Neural crest cell (in vitro differentiated cells): ENCODE measurements at regions not wholly inside any gene's neighbourhood (a gene's known extent, or its start where the extent isn't known, plus 50 kb on each side); places are given as distances from the start of the nearest gene placed in this dataset.
"Not testable (repeated sequence)": the region's sequence is repeated elsewhere in the genome, so short reads cannot be mapped to it uniquely, and the experiment has no call there.

Source experiments
- DNase-seq: peaks from one replicate; pipeline ENCODE4 v3.0.0; 2021; ENCODE audit warnings: low read depth, mixed read lengths, low spot score
- H3K27ac Mint-ChIP-seq: one replicate; pipeline ENCODE4 v1.8.0; 2021; ENCODE audit warnings: mild to moderate bottlenecking, mixed read lengths; ENCODE audit not compliant: unreplicated experiment
- H3K27me3 Mint-ChIP-seq: 2 replicates; pipeline ENCODE4 v1.8.0; 2021; ENCODE audit warnings: low read depth, mild to moderate bottlenecking, mixed read lengths
- H3K36me3 Mint-ChIP-seq: 2 replicates; pipeline ENCODE4 v1.8.0; 2021; ENCODE audit warnings: low read depth, mild to moderate bottlenecking, mixed read lengths
- H3K4me1 Mint-ChIP-seq: 2 replicates; pipeline ENCODE4 v1.8.0; 2021; ENCODE audit warnings: mixed read lengths
- H3K4me3 Mint-ChIP-seq: one replicate; pipeline ENCODE4 v1.8.0; 2021; ENCODE audit warnings: mild to moderate bottlenecking, mixed read lengths
- H3K9me3 Mint-ChIP-seq: 2 replicates; pipeline ENCODE4 v1.8.0; 2021; ENCODE audit warnings: mixed read lengths
- TF ChIP-seq, protein P1 (sequence below): fragments of 200-600 bp; sonication (generic); conservative IDR thresholded peaks from 2 replicates; pipeline ENCODE4 v1.5.0; 2021; ENCODE audit warnings: antibody characterized with exemption, mild to moderate bottlenecking

DNA sequence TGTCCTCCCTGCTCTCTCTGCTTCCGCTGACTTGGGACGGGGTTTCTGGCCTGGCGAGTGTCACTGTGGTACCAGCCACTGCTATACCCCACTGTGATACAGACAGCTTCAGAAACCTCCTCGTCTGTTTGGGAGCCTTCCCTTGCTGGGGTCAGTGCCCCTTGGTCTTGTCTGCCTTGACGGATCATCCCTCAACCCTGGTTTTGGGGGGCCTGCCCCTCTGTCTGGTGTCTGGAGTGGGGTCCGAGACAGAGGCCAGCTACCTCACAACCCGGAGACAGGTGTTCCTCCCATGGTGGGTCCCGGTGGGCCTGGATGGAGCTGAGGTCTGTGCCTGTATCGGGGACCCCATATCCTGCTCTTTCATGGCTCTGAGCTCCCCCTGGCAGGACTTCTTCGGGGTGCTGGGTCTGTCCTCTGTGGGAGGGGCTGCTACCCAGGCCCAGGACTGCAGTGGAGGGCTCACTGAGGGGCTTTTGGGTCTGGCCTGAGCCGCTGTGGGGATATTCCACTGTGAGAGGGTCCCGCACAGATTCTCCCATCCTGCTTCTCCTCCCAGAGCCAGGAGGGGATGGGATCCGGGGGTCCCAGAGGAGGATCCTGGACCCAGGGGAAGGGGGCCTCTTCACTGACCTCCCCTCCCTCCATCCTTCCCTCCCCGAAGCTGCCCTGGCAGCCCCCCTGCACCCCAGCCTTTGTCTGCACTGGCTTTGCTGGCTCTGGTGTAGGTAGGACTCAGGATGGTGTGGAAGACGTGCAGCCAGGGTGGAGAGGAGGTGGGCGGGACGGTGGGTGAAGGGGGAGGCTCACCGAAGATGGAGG lies 365.5 kb downstream of the TMEM121 start:
- H3K4me3 Mint-ChIP-seq, result no peak overlapping the region
- peaks cover 4% of the 10 kb centered on the region for H3K36me3 Mint-ChIP-seq
- TF ChIP-seq, protein P1, sequence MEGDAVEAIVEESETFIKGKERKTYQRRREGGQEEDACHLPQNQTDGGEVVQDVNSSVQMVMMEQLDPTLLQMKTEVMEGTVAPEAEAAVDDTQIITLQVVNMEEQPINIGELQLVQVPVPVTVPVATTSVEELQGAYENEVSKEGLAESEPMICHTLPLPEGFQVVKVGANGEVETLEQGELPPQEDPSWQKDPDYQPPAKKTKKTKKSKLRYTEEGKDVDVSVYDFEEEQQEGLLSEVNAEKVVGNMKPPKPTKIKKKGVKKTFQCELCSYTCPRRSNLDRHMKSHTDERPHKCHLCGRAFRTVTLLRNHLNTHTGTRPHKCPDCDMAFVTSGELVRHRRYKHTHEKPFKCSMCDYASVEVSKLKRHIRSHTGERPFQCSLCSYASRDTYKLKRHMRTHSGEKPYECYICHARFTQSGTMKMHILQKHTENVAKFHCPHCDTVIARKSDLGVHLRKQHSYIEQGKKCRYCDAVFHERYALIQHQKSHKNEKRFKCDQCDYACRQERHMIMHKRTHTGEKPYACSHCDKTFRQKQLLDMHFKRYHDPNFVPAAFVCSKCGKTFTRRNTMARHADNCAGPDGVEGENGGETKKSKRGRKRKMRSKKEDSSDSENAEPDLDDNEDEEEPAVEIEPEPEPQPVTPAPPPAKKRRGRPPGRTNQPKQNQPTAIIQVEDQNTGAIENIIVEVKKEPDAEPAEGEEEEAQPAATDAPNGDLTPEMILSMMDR, result no peak
- no peaks in the 10 kb centered on the region for H3K4me1 Mint-ChIP-seq
- H3K27me3 Mint-ChIP-seq, result no peaks in the 10 kb centered on the region
- peaks cover 7% of the 10 kb centered on the region for H3K9me3 Mint-ChIP-seq
- no peak overlapping the region for H3K27ac Mint-ChIP-seq
- no peak for DNase-seq

DNA sequence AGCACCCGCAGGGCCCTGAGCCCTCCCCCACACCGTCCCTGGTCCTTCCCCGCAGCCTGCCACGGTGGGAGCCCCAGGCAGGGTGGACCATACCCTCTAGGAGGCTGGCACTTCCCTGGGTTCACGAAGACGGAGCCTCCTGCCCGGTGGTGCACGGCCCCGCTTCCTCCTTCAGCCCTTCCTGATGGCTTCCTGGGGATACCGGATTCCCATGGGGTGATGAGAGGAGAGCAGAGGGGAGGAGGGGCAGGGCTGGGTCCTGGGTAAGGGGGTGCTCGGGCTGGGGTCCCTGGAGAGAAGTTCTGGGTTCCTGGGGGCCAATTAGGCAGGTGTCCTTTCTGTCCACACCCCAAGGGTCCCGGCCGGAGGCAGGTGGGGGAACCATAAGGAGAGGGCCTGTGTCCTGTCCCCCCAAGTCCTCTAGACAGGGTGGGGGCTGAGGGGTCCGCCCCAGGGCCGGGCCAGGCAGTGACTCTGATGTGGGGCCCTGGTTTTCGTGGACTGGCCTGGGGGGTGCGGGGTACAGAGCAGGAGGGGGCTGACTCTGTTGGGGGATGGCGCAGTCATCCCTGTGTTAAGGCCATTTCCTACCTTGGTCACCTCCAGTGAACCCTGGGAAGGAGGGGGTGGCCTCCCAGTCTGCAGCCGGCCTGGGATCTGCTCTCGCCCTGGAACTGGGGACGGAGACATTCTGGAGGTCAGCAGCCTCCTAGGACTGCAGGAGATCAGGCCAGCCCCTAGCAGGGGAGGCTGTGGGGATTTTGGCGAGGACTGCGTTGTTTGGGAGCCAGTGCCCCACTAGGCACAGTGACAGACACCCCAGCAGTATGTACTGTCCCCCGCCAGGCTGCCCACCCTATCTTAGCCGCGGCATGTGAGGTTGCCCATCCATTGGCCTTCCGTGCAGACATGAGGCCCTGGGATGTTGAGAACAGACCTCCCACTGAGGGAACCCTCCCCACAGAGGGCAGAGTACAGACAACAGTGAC lies 366.4 kb downstream of the TMEM121 start:
- not testable (repeated sequence) for H3K4me1 Mint-ChIP-seq, H3K27me3 Mint-ChIP-seq, H3K27ac Mint-ChIP-seq, H3K36me3 Mint-ChIP-seq, DNase-seq, H3K9me3 Mint-ChIP-seq, H3K4me3 Mint-ChIP-seq

DNA sequence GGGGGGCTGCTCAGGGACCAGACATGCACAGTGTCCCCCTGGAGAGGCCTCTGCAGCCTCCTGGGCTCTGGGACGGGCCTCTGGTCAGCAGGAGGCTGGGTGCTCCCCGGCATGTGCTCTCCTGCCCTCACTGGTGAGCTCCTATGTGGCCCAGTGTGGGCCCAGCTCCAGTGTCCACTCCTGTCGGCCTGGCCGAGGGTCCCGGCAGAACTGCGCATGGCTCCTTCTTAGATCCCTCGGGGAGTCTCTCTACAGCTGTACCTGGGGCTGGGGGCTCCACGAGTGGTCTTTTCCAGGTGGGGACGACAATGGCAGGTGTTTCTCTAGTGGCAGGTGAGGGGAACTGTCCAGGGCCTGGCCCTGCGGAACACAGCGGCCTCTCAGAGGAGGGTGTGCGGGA lies 367.3 kb downstream of the TMEM121 start:
- not testable (repeated sequence) for H3K36me3 Mint-ChIP-seq, H3K4me3 Mint-ChIP-seq, H3K4me1 Mint-ChIP-seq, H3K27ac Mint-ChIP-seq, H3K9me3 Mint-ChIP-seq, DNase-seq, H3K27me3 Mint-ChIP-seq

DNA sequence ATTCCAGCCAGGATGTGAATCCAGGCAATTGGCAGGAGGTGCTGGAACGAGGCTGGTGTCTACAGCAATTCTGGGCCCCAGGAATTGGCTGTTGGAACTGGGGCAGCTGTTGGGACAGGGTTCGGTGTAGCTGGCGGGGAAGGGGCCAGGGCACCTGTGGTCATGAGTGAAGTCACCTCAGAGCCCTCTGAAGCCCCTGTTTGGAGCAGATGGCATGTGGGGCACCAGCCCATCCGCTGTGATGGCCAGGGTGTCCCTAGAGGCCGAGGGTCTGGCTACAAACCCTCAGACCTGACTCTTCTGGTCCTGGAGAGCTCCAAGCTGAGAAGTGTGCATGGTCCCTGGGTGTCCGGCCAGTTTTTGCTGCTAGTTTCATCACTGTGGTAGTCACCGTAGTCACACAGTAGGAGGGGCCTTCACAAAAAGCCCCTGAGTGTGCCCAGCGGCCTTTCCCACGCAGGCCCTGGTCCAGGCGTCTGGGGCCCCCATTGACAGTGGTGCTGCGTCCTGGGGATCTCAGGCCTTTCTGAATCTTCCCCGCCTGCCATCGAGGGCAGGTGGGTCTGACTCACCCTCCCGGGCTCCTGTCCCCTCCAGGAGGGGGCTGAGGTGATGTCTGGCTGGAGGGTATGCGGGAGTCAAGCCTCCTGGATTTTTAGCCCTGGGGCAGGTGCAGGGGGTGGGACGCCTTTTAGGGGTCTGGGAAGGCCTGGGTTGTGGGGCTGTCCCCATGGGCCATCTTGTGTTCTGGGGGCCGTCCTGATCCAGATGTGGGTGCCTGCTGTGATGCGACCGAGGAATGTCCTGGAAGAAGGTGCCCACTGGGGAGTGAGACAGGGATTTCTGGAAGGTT lies 368.0 kb downstream of the TMEM121 start:
- TF ChIP-seq, protein P1, result no peak
- Mint-ChIP-seq H3K9me3 (peaks cover 6% of the 10 kb centered on the region), H3K4me1 (no peaks in the 10 kb centered on the region), H3K36me3 (peaks cover 6% of the 10 kb centered on the region), H3K27ac (no peak overlapping the region), H3K4me3 (no peak overlapping the region), H3K27me3 (no peaks in the 10 kb centered on the region)
- DNase-seq, result no peak

DNA sequence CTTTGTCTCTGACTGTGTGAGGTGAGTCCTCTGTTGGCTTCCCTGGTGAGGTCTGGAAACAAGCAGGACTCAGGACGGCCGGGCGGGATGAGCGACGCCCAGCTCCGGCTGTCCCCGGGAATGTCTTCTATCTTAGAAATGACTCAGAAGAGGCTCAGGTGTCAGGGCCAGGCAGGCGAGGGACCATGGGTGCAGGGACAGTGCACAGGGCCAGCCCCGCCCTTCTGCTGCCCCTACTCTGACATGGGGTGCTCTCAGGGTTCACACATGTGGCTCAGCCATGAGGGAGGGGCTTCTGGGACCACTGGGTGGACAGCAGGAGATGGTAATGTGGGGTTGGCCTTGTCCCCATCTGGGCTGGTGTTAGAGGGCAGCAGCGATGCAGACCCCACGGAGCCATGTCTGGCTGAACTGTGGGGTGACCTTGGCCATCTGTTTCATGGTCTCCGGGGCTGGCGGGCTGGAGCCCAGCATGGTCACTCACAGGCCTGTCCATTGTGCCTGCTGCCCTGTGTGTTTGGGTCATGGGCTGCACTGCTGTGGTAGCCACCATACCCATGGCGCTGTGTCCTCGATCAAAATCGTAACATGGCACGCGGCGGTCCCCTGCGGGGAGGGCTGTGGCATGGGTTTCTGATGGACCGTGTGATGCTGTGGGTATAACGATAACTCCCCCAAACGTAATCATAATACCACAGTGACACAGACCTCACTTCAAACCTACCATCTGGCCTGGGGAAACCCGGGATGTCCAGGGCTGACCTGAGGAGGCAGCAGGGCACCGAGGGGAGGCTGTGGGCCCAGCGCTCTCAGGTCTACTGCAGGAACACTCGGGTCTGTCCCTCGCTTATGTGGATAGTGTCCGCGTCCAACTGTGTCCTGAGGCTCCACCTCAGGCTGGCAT lies 368.8 kb downstream of the TMEM121 start:
- no peak overlapping the region for H3K27ac Mint-ChIP-seq
- DNase-seq, result no peak
- H3K4me1 Mint-ChIP-seq, result no peaks in the 10 kb centered on the region
- TF ChIP-seq, protein P1, result no peak
- peaks cover 6% of the 10 kb centered on the region for H3K9me3 Mint-ChIP-seq
- H3K27me3 Mint-ChIP-seq, result no peaks in the 10 kb centered on the region
- H3K36me3 Mint-ChIP-seq, result peaks cover 6% of the 10 kb centered on the region
- H3K4me3 Mint-ChIP-seq, result no peak overlapping the region

DNA sequence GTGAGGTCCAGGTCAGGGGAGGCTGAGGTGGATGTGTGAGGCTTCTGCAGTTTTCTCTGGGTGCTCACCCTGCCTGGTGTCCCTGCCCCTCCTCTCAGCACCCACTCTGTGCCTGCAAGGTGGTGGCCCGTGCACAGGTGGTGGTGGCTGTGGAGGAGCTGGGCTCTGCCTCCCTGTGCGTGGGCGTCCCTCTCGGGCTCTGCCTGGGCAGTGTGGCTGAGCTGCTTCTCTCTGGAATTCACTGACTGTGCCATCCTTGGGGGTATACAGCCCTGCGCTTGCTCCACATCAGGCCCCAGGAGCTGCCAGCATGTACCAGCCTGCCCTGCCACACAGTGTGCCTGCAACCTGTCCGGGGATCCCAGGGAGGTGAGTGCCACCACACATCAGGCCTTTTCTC lies 369.8 kb downstream of the TMEM121 start:
- not testable (repeated sequence) for H3K4me3 Mint-ChIP-seq, H3K9me3 Mint-ChIP-seq, H3K36me3 Mint-ChIP-seq, DNase-seq, H3K4me1 Mint-ChIP-seq, H3K27me3 Mint-ChIP-seq, H3K27ac Mint-ChIP-seq

DNA sequence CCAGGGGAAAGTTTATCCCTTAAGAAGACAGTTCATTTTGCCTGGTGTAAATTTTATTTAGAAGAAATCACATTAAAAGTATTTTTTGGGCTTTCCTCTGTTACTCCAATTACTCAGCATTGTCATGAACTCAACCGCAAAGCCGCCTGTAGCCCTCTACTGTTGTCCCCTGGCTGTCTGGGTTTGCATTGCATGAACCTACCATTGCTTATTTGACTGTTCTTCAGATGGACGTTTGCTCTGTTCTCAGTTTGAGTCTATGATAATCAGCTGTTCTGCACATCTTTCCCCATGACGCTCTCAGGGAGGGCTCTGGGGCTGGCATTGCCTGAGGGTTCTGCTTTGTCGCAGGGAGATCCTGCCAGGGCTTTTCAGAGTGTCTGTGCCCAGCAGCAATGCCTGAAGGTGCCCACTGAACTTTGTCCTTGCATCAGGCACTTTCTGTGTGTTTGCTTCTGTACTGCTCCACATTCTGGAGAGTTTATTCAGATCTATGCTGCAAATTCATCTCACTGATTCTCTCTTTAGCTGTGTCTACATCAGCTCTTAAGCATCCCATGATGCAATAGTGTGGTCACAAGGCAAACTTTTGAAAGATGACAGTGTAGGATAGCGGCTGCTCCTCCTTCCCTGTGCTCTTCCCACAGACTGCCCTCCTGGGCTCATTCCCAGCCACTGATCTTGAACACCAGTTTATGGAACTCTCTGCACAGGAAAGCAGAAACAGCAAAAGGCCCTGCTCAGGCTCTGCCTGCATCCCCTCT lies 370.8 kb downstream of the TMEM121 start:
- H3K27me3 Mint-ChIP-seq, H3K27ac Mint-ChIP-seq, H3K4me3 Mint-ChIP-seq, H3K36me3 Mint-ChIP-seq, DNase-seq, H3K9me3 Mint-ChIP-seq, H3K4me1 Mint-ChIP-seq: not testable (repeated sequence)
